Lung (tissue), 11 donors: ENCODE measurements at regions not wholly inside any gene's neighbourhood (a gene's known extent, or its start where the extent isn't known, plus 50 kb on each side); places are given as distances from the start of the nearest gene placed in this dataset.

Experiments
- ATAC-seq: fragments of 200-7000 bp; cut with Tn5 transposase; one replicate; pipeline ENCODE4 v1.9.1; 2020; ENCODE audit warnings: moderate number of reproducible peaks; ENCODE audit not compliant: insufficient read depth, low FRiP score
- DNase-seq, 3 donors: peaks; one replicate each; pipeline ENCODE4 v3.0.0-alpha.2; 2013 to 2017
- H3K27ac ChIP-seq, 2 donors: one replicate each; pipeline ENCODE4 v1.5.1; 2013; ENCODE audit warnings: mild to moderate bottlenecking in 2 of 2, moderate library complexity in 2 of 2, control low read depth in 1 of 2, inconsistent platforms in 1 of 2, low read depth in 1 of 2, low read length in 1 of 2
- H3K27me3 ChIP-seq, 3 donors: one replicate each; pipeline ENCODE4 v1.5.1; 2013; ENCODE audit warnings: low read length in 2 of 3; ENCODE audit not compliant: control insufficient read depth in 3 of 3, insufficient read depth in 3 of 3
- H3K36me3 ChIP-seq, 4 donors: one replicate each; pipeline ENCODE4 v1.5.1; 2013; ENCODE audit warnings: low read length in 4 of 4, mild to moderate bottlenecking in 1 of 4, moderate library complexity in 1 of 4; ENCODE audit not compliant: control insufficient read depth in 4 of 4, insufficient read depth in 4 of 4
- H3K4me1 ChIP-seq, 5 donors: one replicate each; pipeline ENCODE4 v1.5.1; 2013; ENCODE audit warnings: low read length in 5 of 5, mild to moderate bottlenecking in 2 of 5, moderate library complexity in 1 of 5; ENCODE audit not compliant: control insufficient read depth in 5 of 5, insufficient read depth in 5 of 5
- H3K4me3 ChIP-seq: one replicate; pipeline ENCODE4 v1.5.1; 2013; ENCODE audit warnings: mild to moderate bottlenecking, control low read depth, moderate library complexity
- H3K9ac ChIP-seq, 2 donors: one replicate each; pipeline ENCODE4 v1.5.1; 2013; ENCODE audit warnings: low read length in 2 of 2, control low read depth in 1 of 2; ENCODE audit not compliant: insufficient read depth in 1 of 2
- H3K9me3 ChIP-seq, 4 donors: one replicate each; pipeline ENCODE4 v1.5.1; 2013; ENCODE audit warnings: low read length in 3 of 4, mild to moderate bottlenecking in 1 of 4, moderate library complexity in 1 of 4; ENCODE audit not compliant: control insufficient read depth in 4 of 4, insufficient read depth in 3 of 4
- CTCF ChIP-seq: IDR thresholded peaks from 2 replicates; pipeline ENCODE4 v1.5.1; 2012; ENCODE audit warnings: mild to moderate bottlenecking; ENCODE audit errors: control extremely low read depth, extremely low read depth
- WGBS, 2 donors: extraction: QIAGEN DNeasy Blood & Tissue Kit; methylation state at CpG; one replicate each; pipeline ENCODE4 v1.1.7; 2013; 5-methylcytosine and 5-hydroxymethylcytosine counted together
- donor health status: control.
- donor health status: control.
- donor health status: Bipolar disorder and iron deficiency.
- donor health status: healthy.
- donor health status: DM: yes; HTN: yes; CAD: no.

GRCh38 chr6:163818719-163819118 is 404.2 kb downstream of the QKI start:
- H3K36me3 ChIP-seq, result no peaks in the 10 kb centered on the region
- no peaks in the 10 kb centered on the region for H3K9me3 ChIP-seq
- no peaks in the 10 kb centered on the region for H3K4me1 ChIP-seq
- H3K27ac ChIP-seq, result no peak overlapping the region
- H3K9ac ChIP-seq, result no peak overlapping the region
- H3K27me3 ChIP-seq, result no peaks in the 10 kb centered on the region
- no peak for TF ChIP-seq CTCF
- ATAC-seq, result no peak
- no peak for DNase-seq
- H3K4me3 ChIP-seq, result no peak overlapping the region

- Histone ChIP-seq H3K36me3 (no peaks in the 10 kb centered on the region), H3K9ac (no peak overlapping the region), H3K4me1 (no peaks in the 10 kb centered on the region), H3K9me3 (no peaks in the 10 kb centered on the region), H3K27ac (no peak overlapping the region), H3K27me3 (no peaks in the 10 kb centered on the region), H3K4me3 (no peak overlapping the region)
- TF ChIP-seq CTCF, result no peak
- ATAC-seq (no peak), DNase-seq (no peak)
- 90 to 91% methylated on average over 2 of the region's 2 CpGs for WGBS, 2 donors
Measured at GRCh38 chr6:163816441-163816840, 401.9 kb downstream of the QKI start.

- H3K36me3 ChIP-seq, result no peaks in the 10 kb centered on the region
- no peak overlapping the region for H3K4me3 ChIP-seq
- TF ChIP-seq CTCF, result no peak
- no peak overlapping the region for H3K27ac ChIP-seq
- no peaks in the 10 kb centered on the region for H3K4me1 ChIP-seq
- no peaks in the 10 kb centered on the region for H3K27me3 ChIP-seq
- 93 to 97% methylated on average over 2 of the region's 2 CpGs for WGBS, 2 donors
- DNase-seq (no peak), ATAC-seq (no peak)
- H3K9me3 ChIP-seq, result no peaks in the 10 kb centered on the region
- no peak overlapping the region for H3K9ac ChIP-seq
Measured at GRCh38 chr6:163815796-163816195, 401.3 kb downstream of the QKI start.
